ENCODE measurements at regions not wholly inside any gene's neighbourhood (a gene's known extent, or its start where the extent isn't known, plus 50 kb on each side); places are given as distances from the start of the nearest gene placed in this dataset.

GRCh38 chr15:32222716-32223115 is 180.4 kb downstream of the GOLGA8K start:
- Histone ChIP-seq H2AFZ (ENCODE audit: low read length) (no peak overlapping the region), H3K9ac (ENCODE audit: insufficient read depth, low read depth, low read length) (no peak overlapping the region), H3K27me3 (ENCODE audit: control insufficient read depth in 1 of 2, insufficient read depth in 2 of 2, low read length in 2 of 2) (no peaks in the 10 kb centered on the region), H3K36me3 (replicated peaks in 1 of 2; ENCODE audit: control insufficient read depth in 1 of 2, insufficient read depth in 2 of 2, low read length in 2 of 2) (no peaks in the 10 kb centered on the region), H3K4me3 (replicated peaks in 1 of 3; ENCODE audit: insufficient read depth in 1 of 3, low read depth in 2 of 3, low read length in 3 of 3) (no peak overlapping the region), H3K4me2 (ENCODE audit: low read depth, low read length) (no peak overlapping the region), H4K20me1 (ENCODE audit: insufficient read depth, low read length) (no peaks in the 10 kb centered on the region), H3K27ac (ENCODE audit: extremely low read length, insufficient read depth, low read length) (no peak overlapping the region), H3K9me3 (ENCODE audit: low read length) (peaks cover 16% of the 10 kb centered on the region), H3K79me2 (ENCODE audit: insufficient read depth, low read length) (no peaks in the 10 kb centered on the region), H3K4me1 (ENCODE audit: insufficient read depth, low read length) (no peaks in the 10 kb centered on the region)
- POLR2A ChIA-PET = no interaction called here
- ATAC-seq (no peak), FAIRE-seq (no peak), DNase-seq (ENCODE audit: low spot score) (no peak)
- CTCF ChIA-PET (ENCODE audit: low intra/inter-chr PET ratio, low total read pairs) = no interaction called here
- intact Hi-C loops (cut with micrococcal nuclease; ENCODE audit: unreplicated experiment) (no loop called here), in situ Hi-C loops (cut with HindIII; ENCODE audit: extremely low pct_ligation_motif_present, low pct_unique_long_range_greater_than_20kb) (no loop called here)
- no TSS peak for BruUV-seq (replicated peaks)
- WGBS (ENCODE audit: low lambda C conversion rate) = 85% methylated on average over 1 of the region's 1 CpG
- TF ChIP-seq ONECUT2 (CRISPR knock-in tag; IDR thresholded peaks at IDR 0.05) = no peak
- TF ChIP-seq, protein P1, sequence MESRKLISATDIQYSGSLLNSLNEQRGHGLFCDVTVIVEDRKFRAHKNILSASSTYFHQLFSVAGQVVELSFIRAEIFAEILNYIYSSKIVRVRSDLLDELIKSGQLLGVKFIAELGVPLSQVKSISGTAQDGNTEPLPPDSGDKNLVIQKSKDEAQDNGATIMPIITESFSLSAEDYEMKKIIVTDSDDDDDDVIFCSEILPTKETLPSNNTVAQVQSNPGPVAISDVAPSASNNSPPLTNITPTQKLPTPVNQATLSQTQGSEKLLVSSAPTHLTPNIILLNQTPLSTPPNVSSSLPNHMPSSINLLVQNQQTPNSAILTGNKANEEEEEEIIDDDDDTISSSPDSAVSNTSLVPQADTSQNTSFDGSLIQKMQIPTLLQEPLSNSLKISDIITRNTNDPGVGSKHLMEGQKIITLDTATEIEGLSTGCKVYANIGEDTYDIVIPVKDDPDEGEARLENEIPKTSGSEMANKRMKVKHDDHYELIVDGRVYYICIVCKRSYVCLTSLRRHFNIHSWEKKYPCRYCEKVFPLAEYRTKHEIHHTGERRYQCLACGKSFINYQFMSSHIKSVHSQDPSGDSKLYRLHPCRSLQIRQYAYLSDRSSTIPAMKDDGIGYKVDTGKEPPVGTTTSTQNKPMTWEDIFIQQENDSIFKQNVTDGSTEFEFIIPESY (CRISPR knock-in tag; IDR thresholded peaks at IDR 0.05) = no peak
- no peak for TF ChIP-seq ZNF740 (CRISPR knock-in tag; IDR thresholded peaks at IDR 0.05)
- no peak for TF ChIP-seq TARDBP (CRISPR knock-in tag; IDR thresholded peaks at IDR 0.05)
- TF ChIP-seq ZNF891 (CRISPR knock-in tag; IDR thresholded peaks at IDR 0.05) = no peak
- no peak for TF ChIP-seq THRA (CRISPR knock-in tag; IDR thresholded peaks at IDR 0.05; ENCODE audit: borderline replicate concordance)
- no peak for TF ChIP-seq MAF1 (CRISPR knock-in tag; IDR thresholded peaks at IDR 0.05; ENCODE audit: borderline replicate concordance)
- TF ChIP-seq SUZ12 (IDR thresholded peaks at IDR 0.05; ENCODE audit: low read depth, low read length) = no peak
- no peak for TF ChIP-seq ZSCAN21 (CRISPR knock-in tag; IDR thresholded peaks at IDR 0.05; ENCODE audit: borderline replicate concordance)
- TF ChIP-seq, protein P2, sequence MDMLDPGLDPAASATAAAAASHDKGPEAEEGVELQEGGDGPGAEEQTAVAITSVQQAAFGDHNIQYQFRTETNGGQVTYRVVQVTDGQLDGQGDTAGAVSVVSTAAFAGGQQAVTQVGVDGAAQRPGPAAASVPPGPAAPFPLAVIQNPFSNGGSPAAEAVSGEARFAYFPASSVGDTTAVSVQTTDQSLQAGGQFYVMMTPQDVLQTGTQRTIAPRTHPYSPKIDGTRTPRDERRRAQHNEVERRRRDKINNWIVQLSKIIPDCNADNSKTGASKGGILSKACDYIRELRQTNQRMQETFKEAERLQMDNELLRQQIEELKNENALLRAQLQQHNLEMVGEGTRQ (IDR thresholded peaks at IDR 0.05; ENCODE audit: low read depth, low read length) = no peak
- TF ChIP-seq, protein P2 (CRISPR knock-in tag; IDR thresholded peaks at IDR 0.05; ENCODE audit: borderline replicate concordance) = no peak
- TF ChIP-seq HDAC1 (CRISPR knock-in tag; IDR thresholded peaks at IDR 0.05) = no peak
- TF ChIP-seq, protein P3, sequence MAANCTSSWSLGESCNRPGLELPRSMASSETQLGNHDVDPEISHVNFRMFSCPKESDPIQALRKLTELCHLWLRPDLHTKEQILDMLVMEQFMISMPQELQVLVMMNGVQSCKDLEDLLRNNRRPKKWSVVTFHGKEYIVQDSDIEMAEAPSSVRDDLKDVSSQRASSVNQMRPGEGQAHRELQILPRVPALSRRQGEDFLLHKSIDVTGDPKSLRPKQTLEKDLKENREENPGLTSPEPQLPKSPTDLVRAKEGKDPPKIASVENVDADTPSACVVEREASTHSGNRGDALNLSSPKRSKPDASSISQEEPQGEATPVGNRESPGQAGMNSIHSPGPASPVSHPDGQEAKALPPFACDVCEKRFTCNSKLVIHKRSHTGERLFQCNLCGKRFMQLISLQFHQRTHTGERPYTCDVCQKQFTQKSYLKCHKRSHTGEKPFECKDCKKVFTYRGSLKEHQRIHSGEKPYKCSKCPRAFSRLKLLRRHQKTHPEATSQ (CRISPR knock-in tag; IDR thresholded peaks at IDR 0.05; ENCODE audit: borderline replicate concordance) = no peak
- no peak for TF ChIP-seq TOPORS (CRISPR knock-in tag; IDR thresholded peaks at IDR 0.05)
- no peak for TF ChIP-seq ZNF605 (CRISPR knock-in tag; IDR thresholded peaks at IDR 0.05)
- no peak for TF ChIP-seq RFXAP (CRISPR knock-in tag; IDR thresholded peaks at IDR 0.05; ENCODE audit: borderline replicate concordance)
- no peak for TF ChIP-seq ZFYVE20 (CRISPR knock-in tag; IDR thresholded peaks at IDR 0.05; ENCODE audit: borderline replicate concordance, low read depth)
